MM.1S (cell line): ENCODE measurements at regions not wholly inside any gene's neighbourhood (a gene's known extent, or its start where the extent isn't known, plus 50 kb on each side); places are given as distances from the start of the nearest gene placed in this dataset.

Experiments
- EZH2 ChIP-seq: fragments of 300-600 bp; sonication (generic); optimal IDR thresholded peaks from 2 replicates; pipeline ENCODE3; 2017; ENCODE audit warnings: low read depth, mild to moderate bottlenecking, antibody characterized with exemption, low read length, mixed read lengths
- EZH2phosphoT487 ChIP-seq: fragments of 300-600 bp; sonication (generic); IDR thresholded peaks from 2 replicates; pipeline ENCODE4 v1.6.1; 2018; ENCODE audit warnings: antibody characterized with exemption, low read length
- TF ChIP-seq, protein P1 (sequence below): fragments of 300-600 bp; sonication (generic); IDR thresholded peaks from 2 replicates; pipeline ENCODE4 v1.5.1; 2016; ENCODE audit warnings: antibody characterized with exemption, low read length, mixed read lengths

DNA sequence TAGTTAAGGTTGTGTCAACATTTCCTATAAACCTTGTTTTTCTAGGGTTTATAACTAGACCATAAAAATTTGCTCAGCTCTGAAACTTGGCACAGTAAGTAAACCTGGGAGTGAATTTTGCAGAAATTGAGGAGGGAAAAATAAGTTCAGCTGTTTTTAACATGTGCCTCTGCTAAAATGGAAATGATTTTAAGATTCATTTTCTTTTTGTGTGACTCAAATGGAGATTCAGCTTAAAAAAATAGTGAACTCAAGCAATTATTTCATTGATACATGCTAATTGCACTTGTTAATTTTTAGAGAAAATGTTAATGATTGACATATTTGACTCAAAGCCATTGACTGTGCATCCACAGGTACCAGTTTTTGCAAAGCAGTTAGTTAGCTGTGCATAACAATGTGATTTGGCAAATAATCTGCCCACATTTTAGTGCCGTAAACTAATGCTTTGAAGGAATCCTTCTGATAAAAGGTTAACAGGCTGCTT lies 68.5 kb upstream of the ZNF438 start:
- TF ChIP-seq EZH2 (no peak), EZH2phosphoT487 (no peak)
- TF ChIP-seq, protein P1, sequence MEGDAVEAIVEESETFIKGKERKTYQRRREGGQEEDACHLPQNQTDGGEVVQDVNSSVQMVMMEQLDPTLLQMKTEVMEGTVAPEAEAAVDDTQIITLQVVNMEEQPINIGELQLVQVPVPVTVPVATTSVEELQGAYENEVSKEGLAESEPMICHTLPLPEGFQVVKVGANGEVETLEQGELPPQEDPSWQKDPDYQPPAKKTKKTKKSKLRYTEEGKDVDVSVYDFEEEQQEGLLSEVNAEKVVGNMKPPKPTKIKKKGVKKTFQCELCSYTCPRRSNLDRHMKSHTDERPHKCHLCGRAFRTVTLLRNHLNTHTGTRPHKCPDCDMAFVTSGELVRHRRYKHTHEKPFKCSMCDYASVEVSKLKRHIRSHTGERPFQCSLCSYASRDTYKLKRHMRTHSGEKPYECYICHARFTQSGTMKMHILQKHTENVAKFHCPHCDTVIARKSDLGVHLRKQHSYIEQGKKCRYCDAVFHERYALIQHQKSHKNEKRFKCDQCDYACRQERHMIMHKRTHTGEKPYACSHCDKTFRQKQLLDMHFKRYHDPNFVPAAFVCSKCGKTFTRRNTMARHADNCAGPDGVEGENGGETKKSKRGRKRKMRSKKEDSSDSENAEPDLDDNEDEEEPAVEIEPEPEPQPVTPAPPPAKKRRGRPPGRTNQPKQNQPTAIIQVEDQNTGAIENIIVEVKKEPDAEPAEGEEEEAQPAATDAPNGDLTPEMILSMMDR: no peak
